NCI-H82 treated with DMSO at 0.1 percent for 48 hours (cell line): ENCODE measurements at regions not wholly inside any gene's neighbourhood (a gene's known extent, or its start where the extent isn't known, plus 50 kb on each side); places are given as distances from the start of the nearest gene placed in this dataset.

Experiments used
- DNase-seq: peaks from one replicate; lab custom pipeline; 2025; ENCODE audit not compliant: unreplicated experiment; lab: John Stamatoyannopoulos, UW

- DNase-seq, result no peak
Observed at GRCh38 chr12:48286665-48287064, 64.1 kb downstream of the ZNF641 start.

GRCh38 chr12:48285751-48286650 lies 64.7 kb downstream of the ZNF641 start:
- DNase-seq, result peak; percentile 3

GRCh38 chr12:48281811-48282210 lies 68.9 kb downstream of the ZNF641 start:
- no peak for DNase-seq

GRCh38 chr12:48280572-48280971 lies 70.1 kb downstream of the ZNF641 start:
- DNase-seq, result peak; percentile 51

- peak; percentile 29 for DNase-seq
Observed at GRCh38 chr12:48279601-48280000, 71.1 kb downstream of the ZNF641 start.

GRCh38 chr12:48279101-48279500 lies 71.6 kb downstream of the ZNF641 start:
- DNase-seq, result no peak

GRCh38 chr12:48276621-48277020 lies 73.5 kb upstream of the OR10AD1 start:
- DNase-seq, result no peak

GRCh38 chr12:48266826-48267225 lies 63.7 kb upstream of the OR10AD1 start:
- DNase-seq, result no peak

GRCh38 chr12:48265777-48266176 lies 62.7 kb upstream of the OR10AD1 start:
- DNase-seq, result no peak

- no peak for DNase-seq
Observed at GRCh38 chr12:48263617-48264016, 60.5 kb upstream of the OR10AD1 start.

- no peak for DNase-seq
Observed at GRCh38 chr12:48261773-48262172, 58.7 kb upstream of the OR10AD1 start.
